ENCODE measurements at regions not wholly inside any gene's neighbourhood (a gene's known extent, or its start where the extent isn't known, plus 50 kb on each side); places are given as distances from the start of the nearest gene placed in this dataset.

DNA sequence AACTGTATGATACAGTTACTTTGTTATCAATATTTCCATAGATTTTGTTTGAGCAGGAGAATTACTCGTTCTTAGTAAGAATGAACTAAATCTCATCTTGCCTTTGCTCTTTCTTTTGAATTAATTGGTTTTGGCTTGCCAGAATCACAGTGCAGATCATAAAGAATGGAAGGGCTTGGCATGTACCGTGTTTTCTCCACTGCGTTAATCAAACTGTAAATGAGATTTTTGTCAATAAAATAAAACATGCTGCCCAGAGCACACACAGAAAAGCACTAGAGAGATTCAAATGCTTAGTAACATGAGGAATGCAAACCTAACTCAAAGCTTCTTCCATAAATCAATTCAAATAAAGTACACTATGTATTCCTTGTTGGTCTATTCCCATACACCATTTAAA is 229.6 kb upstream of the CDH2 start:
- TF ChIP-seq, protein P1, sequence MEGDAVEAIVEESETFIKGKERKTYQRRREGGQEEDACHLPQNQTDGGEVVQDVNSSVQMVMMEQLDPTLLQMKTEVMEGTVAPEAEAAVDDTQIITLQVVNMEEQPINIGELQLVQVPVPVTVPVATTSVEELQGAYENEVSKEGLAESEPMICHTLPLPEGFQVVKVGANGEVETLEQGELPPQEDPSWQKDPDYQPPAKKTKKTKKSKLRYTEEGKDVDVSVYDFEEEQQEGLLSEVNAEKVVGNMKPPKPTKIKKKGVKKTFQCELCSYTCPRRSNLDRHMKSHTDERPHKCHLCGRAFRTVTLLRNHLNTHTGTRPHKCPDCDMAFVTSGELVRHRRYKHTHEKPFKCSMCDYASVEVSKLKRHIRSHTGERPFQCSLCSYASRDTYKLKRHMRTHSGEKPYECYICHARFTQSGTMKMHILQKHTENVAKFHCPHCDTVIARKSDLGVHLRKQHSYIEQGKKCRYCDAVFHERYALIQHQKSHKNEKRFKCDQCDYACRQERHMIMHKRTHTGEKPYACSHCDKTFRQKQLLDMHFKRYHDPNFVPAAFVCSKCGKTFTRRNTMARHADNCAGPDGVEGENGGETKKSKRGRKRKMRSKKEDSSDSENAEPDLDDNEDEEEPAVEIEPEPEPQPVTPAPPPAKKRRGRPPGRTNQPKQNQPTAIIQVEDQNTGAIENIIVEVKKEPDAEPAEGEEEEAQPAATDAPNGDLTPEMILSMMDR (conservative IDR thresholded peaks at IDR 0.05; ENCODE audit: low read length), result no peak
- TF ChIP-seq EZH2phosphoT487 (IDR thresholded peaks at IDR 0.05; ENCODE audit: borderline replicate concordance), result no peak
